ENCODE measurements at regions not wholly inside any gene's neighbourhood (a gene's known extent, or its start where the extent isn't known, plus 50 kb on each side); places are given as distances from the start of the nearest gene placed in this dataset.
"Not testable (repeated sequence)": the region's sequence is repeated elsewhere in the genome, so short reads cannot be mapped to it uniquely, and the experiment has no call there.

DNA sequence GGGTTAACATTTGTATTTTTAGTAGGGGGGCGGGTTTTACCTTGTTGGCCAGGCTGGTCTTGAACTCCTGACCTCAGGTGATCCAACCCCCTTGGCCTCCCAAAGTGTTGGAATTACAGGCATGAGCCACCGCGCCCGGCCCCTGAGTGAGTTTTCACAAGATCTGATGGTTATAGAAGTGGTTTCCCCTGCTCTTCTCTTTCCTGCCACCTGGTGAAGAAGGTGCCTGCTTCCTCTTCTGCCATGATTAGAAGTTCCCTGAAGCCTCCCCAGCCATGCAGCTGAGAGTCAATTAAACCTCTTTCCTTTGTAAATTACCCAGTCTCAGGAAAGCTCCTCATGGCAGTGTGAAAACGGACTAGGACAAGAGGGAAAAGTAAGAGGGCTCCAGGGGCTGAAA, 259.1 kb upstream of the PLET1 start:
- no peak for DNase-seq

DNA sequence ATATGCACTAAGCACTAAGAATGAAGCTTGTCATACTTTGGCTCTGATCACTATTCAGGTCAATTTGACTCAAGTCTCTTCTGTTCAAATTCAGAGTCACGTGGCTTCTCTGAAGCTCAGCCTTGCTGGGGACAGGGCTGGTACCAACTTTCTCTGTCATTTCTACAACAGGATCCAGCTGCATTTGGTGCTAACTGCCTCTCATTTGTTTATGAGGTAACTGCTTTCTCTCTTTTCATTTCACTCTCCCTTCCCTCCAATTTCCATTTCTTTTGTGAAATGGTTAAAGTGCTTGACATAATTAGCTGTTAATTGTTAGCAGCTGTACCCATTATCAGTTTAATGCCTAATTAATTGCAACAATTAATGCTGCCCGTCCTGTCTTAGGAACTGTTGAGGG, 259.7 kb upstream of the PLET1 start:
- DNase-seq = no peak

DNA sequence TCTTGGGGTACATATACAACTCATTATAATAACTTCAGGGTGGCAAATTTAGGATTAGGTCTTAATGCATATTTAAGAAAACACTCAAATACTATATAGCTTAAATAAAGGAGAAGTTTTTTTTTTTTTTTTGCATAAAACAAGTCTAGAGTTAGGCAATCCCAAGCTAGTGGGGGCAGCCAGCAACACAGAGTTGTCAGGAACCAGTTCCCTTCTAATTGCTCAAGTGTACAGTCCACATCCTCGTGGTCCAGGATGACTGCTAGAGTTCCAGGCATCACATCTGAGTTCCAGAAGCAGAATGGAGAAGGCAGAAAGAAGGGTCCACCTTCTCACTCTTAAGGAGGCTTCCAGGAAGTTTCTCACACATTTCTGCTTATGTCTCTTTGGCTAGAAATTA, 261.9 kb upstream of the PLET1 start:
- no peak for DNase-seq

DNA sequence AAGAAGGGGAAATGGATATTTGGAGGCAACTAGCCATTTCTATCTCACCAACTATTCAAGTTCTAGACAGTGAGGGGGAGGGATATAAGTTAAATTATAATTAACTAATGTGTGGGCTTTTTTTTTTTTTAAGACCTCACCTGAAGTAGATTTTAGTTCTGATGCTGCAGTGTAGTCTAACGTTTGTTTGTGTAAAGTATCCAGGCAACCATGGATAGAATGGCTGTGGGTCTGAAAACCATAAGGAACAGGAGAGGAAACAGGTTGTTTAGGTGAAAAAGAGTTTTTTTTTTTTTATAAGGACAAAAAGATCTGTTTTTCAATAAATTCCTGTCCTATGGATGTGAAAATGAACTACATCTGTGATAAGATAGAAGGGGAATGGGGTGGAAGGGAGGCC, 262.4 kb upstream of the PLET1 start:
- no peak for DNase-seq

DNA sequence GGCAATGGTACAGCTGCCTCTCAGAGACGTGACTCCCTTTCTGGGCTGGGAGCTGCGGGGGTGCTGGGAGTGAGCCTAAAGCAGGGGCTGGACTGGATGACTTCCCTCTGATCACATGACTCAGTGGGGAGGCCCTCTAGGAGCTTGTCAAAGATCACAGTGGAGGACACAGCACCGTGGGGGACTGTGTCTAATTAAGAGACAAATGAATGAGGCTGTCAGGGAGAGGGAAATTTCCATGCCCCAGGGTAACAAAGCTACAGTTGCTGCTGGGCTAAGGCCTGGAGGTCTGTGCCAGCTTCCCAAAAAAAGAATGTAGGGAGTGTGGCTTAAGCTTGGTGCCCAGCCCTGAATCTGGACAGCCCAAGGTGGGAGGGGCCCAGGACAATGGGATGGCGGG, 262.8 kb upstream of the PLET1 start:
- no peak for DNase-seq

- DNase-seq = no peak
Measured at GRCh38 chr11:112523951-112524350, 263.3 kb upstream of the PLET1 start.

DNA sequence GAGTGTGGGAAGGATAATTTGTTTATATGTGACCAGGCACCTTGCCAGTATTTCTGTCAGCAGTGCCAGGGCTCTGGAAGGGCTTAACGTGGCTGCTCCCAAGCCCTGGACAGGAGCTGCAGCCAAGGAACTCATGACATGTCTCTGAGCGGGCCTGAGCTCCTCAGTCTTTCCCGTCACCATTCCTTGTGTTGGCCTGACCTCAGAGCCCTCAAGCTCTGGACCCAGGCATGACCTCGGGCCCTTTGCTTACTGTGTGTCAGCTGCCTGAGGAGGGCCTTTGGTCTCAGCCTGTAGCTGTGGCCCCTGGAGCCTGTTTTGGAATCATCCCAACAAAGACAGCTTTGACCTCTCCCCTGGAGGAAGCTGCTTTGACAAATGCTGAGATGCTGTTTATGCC, 264.1 kb upstream of the PLET1 start:
- no peak for DNase-seq

DNA sequence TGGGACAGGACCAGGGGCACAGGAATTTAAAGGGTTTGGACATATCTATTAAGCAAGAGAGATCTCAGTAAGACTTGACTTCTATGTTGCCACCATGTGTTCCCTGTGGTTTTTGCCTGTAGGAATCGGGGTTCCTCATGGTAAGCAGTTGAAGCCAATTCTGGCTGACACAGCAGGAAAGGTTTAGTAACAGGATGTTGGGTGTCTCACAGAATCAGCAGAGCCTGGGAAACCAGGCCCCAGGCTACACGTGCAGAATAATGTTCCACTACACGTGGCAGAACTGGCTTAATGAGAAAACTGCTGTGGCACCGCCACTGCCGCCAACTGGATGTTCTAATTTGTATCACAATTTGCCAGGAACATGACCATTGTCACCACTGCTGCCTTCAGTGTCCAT, 264.6 kb upstream of the PLET1 start:
- DNase-seq = peak; percentile 23

GRCh38 chr11:112525844-112526590, 265.4 kb upstream of the PLET1 start:
- DNase-seq = no peak

DNA sequence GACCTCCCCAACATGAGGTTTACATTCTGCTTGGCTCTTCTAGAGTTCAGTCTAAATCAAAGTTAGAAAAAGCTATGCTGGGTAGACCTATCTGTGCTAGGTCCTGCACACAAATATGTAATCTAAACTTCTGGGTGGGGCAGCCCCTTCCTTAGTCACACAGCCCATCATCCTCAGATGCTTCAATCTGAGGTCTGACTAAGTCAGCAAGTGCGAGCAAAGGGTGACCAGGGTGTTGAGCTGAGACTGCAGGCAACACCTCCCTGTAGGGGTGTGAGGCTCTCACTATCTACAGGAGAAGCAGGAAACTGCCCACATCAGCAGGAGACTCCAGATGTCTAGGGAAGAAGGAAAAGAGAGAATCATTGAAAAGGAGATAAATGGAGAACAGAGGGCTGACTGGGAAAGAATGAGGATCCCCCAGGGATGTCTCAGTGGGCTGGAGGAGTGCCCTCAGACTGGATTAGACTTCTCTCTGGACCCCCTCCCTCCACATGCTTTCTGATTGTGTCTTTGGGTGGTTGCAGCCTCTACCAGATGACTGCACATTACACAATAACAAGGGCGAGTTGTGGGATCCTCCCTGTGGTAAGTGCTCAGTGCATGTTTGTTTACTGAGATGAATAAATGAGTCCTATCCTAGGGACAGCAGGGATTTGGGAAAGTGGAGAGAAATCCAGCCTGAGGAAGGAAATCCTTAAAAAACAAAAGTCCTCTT, 266.2 kb upstream of the PLET1 start:
- DNase-seq = no peak

DNA sequence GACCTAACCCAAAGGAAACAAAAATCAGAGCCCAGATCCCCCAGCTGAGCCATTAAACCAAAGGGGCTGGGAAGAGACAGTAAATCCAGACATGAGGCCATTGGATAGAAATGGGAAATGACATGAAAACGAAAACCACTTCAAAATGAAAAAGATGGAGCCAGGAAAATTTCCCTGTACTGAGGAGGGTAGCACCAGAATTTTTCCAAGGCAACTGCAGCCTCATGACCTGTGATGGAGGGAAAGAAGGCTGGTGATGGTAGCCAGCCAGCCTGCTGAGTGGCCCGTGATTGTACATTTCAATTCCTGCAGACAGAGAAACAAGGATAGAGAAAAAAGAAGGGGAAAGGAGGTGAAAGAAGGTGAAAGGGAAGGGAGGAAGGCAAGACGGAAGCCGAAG, 268.4 kb upstream of the PLET1 start:
- no peak for DNase-seq

DNA sequence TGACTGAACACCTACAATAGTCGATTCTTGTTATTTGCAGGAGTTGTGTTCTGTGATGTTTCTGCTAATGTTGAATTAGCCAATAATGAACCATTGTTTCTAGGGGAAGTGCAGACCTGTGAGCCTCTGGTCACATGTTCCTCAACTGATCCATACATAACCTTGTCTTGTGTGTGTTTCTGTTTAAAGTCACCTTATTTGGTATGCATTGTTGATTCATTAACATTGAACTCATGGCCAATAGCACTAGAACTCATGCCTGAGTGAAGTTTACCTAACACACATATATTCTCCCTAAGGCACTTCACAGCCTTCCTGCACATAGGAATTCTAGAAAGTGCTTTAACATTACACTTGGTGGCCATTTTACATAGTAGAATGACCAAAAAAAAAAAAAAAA, 271.8 kb upstream of the PLET1 start:
- no peak for DNase-seq

- no peak for DNase-seq
Measured at GRCh38 chr11:112533682-112534081, 273.0 kb upstream of the PLET1 start.

DNA sequence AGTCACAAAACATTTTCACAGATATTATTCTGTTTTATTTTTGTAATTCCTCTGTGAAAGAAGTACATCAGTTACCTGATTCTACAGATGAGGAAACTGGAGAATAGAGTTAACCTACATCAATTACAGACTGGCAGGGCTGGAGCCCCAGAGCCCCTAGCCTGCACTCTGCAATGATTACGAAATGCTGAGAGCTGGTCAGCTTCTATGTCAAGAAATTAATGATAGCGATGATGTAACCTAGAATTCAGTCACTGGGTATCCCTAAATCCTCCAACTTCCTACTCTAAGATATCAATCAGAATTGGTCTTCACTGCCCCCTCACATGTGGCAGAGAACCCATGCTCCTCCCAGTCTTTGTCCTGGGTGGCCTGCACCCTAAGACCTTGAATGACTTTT, 273.5 kb upstream of the PLET1 start:
- DNase-seq = no peak

DNA sequence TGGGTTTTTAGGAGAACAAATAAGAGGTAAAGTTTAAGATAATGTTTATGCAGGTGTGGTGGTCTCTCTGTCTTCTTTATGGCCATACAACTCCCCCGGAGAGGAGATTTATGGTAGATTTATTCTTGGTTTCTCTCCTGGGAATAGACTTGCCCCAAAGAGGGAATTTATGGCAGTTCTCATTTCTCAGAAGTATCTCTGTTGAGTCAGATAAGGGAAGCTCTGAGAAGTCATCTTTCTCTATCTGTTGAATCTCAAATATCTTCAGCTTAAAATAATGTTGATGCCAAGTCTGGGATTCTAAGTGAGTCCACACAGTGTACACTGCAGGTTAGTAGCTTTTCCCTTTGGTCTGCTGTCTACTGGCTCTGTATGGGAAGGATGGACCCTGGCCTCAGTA, 276.4 kb upstream of the PLET1 start:
- no peak for DNase-seq

GRCh38 chr11:112537846-112538330, 277.2 kb upstream of the PLET1 start:
- no peak for DNase-seq

DNA sequence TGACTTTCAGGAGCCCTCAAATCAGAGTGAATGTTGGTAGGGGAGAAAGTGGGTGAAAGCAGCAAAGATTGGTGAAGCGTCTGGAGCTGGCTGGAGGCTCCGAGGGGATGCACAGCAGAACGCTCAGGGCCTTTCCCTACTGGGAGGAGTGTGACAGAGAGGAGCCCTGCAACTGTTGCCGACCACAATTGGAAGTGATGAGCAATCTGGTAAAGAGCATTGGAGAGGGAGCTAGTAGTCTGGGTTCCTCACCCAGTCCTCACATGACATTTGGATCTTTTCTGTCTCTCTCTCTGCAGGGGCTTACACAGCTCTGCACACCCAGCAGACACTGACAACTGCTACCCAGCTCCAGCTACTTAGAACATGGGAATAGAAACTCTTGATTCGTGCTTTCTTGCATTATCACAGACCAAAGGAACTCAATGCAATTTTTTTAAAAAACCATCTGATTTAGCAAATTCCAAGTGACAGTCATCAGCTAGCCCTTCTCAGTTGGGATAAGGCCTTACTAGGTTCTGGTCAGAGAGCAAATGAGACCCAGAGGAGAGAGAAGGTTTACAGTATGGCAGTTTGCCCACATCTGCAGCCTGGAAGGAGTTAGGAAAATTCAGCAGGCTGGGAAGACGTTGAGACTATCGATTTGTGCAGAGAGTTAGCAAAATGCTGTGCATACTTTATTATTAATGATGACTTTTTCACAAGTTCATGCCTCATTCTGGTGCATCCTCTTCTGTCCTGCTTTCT, 278.0 kb upstream of the PLET1 start:
- DNase-seq = no peak

DNA sequence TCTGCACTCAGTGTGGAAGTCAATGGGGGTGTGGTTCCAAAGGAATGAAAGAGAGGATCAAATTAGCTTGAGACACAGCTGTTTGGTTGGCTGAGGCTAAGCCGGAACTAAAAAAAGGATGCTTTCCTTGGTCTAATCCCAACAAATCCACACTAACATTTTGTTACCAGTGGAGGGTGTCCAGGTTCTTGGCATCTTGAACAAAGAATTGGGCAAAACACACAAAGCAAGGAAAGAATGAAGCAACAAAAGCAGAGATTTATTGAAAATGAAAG, 278.6 kb upstream of the PLET1 start:
- DNase-seq = not testable (repeated sequence)

DNA sequence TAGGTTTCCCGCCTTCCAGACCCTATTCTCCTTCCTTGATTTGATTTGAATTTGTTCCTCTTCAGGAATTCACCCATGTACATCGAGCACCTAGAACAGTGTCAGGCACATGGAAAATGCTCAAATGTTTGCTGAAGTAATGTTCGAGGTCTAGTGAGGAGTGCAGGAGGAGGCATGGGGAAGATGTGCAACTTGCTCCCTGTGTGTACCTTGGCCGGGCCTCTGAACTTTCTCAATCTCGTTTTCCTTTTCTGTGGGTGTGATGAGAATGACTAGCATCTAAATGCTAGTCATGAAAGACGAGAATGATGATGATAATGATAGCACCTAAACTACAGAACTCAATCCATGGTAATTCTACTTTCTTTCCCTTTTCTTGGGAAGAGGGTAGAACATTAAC, 279.1 kb upstream of the PLET1 start:
- DNase-seq = no peak

- DNase-seq = no peak
Measured at GRCh38 chr11:112540261-112540660, 279.6 kb upstream of the PLET1 start.

GRCh38 chr11:112541140-112542046, 280.7 kb upstream of the PLET1 start:
- no peak for DNase-seq

GRCh38 chr11:112542479-112542878, 281.8 kb upstream of the PLET1 start:
- DNase-seq = no peak

GRCh38 chr11:112543390-112543789, 282.7 kb upstream of the PLET1 start:
- no peak for DNase-seq
